Activated CD4-positive, alpha-beta T cell treated with anti-CD3 and anti-CD28 coated beads for 24 hours (primary cell): ENCODE measurements at regions not wholly inside any gene's neighbourhood (a gene's known extent, or its start where the extent isn't known, plus 50 kb on each side); places are given as distances from the start of the nearest gene placed in this dataset.

Experiments
- DNase-seq, 2 donors: peaks; one replicate each; pipeline ENCODE4 v3.0.0-alpha.2; 2020; ENCODE audit warnings: low read depth in 2 of 2

- DNase-seq = no peak
Observed at GRCh38 chr13:86937316-86937715, 733.9 kb upstream of the SLITRK5 start.

- no peak for DNase-seq
Observed at GRCh38 chr13:86945584-86945983, 725.6 kb upstream of the SLITRK5 start.

DNA sequence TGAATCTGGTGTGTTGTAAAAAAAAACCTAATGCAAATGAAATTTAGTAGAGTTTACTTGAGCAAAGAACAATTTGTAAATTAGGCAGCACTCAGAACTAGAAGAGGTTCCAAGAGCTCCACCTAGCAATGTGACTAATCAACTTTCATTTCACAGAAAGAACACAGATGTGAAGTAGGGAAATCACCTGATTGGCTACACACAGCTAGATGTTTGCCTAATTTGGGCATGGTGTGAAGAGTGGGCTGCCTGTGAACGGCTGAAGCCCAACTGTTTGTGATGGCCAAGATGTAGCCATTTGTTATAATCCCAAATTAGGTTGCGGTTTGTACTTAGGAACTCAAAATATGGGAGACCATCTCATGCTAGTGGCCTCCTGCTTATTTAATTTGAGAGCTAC is 724.4 kb upstream of the SLITRK5 start:
- no peak for DNase-seq

DNA sequence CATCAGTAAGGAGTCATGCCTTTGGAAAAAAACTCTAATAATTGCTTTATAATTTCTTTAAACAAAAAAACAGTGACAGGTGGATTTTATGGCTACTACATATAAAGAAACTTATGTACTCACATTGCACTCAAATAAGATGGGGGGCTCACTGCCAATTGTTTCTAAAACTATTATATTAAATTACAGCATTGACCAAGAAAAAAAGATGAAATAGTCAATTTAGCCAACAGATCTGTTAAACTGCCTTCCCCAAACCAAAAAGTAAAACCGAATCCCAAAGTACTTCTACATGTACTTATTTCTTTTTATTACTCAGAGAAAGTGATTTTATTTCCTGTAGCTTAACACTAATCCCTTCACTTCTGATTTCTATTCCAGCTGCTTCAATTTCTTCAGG is 716.8 kb upstream of the SLITRK5 start:
- DNase-seq = no peak

DNA sequence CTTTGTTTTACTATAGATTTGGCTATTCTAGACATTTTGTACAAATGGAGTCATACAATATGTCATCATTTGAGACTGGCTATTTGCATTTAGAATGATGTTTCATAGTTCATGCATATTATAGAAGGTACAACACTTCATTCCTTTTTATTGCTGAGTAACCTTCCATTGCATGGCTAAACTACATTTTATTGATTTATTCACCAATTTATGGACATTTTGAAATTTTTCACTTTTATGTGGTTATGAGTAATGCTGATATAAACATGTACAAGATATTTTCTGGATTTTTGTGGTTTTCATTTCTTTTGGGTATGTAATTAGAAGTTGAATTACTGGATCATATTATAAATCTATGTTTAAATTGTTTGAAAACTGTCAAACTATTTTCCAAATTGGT is 710.3 kb upstream of the SLITRK5 start:
- DNase-seq = no peak

- DNase-seq = no peak
Observed at GRCh38 chr13:86974251-86974994, 696.7 kb upstream of the SLITRK5 start.

GRCh38 chr13:86974995-86975328 is 696.2 kb upstream of the SLITRK5 start:
- no peak for DNase-seq

- no peak for DNase-seq
Observed at GRCh38 chr13:86976521-86977324, 694.4 kb upstream of the SLITRK5 start.

GRCh38 chr13:86986448-86986847 is 684.7 kb upstream of the SLITRK5 start:
- no peak for DNase-seq

- DNase-seq = no peak
Observed at GRCh38 chr13:86992251-86992650, 678.9 kb upstream of the SLITRK5 start.

DNA sequence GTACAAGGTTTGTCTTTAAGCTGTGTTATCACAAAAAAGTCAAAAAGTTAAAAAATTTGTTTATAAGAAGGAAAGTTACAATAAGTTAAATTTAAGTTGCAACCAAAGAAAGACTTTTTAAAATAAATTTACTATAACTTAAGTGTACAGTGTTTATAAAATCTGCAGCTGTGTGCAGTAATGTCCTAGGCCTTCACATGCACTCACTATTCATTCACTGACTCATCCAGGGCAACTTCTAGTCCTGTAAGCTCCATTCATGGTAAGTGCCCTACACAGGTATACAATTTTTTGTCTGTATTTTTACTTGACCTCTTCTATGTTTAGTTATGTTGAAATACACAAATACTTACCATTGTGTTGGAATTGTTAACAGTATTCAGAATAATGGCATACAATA is 667.9 kb upstream of the SLITRK5 start:
- no peak for DNase-seq

DNA sequence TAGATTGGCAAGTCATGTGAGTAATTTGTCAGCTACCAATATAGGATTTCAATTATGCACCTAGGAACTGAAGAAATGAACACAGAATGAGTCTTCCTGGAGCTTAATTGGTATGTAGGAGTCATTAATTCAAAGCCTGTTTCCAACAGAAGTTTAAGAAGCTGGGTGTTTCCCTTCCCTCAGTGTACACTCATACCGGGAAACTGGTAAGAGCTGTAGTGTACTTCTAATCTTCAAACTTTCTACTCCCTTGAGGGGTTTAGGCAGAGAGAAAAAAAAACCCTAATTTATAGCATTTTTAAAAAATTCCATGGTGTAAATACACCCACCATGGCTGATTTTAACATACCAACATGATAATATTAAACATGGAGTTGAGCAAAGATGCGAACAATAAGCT is 665.7 kb upstream of the SLITRK5 start:
- DNase-seq = no peak

GRCh38 chr13:87035526-87035925 is 635.6 kb upstream of the SLITRK5 start:
- DNase-seq = no peak

DNA sequence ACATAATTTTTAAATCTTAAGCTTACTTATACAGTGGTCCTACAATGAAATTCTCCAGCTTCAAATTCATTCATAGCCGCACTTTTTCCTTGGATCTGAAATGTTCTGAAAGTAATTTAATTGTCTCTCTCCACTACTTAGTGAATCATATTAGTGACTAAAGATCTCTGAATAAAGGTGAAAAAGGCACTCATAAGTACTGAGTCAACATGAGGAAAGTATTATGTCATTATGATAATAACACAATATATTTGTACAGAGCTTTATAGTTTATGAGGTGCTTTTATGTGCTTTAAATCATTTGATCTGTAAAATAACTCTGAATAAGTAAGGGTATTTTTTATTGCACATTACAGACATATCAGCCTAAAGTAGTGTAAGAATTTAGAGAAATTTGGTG is 628.2 kb upstream of the SLITRK5 start:
- no peak for DNase-seq

- DNase-seq = no peak
Observed at GRCh38 chr13:87052731-87053130, 618.4 kb upstream of the SLITRK5 start.

DNA sequence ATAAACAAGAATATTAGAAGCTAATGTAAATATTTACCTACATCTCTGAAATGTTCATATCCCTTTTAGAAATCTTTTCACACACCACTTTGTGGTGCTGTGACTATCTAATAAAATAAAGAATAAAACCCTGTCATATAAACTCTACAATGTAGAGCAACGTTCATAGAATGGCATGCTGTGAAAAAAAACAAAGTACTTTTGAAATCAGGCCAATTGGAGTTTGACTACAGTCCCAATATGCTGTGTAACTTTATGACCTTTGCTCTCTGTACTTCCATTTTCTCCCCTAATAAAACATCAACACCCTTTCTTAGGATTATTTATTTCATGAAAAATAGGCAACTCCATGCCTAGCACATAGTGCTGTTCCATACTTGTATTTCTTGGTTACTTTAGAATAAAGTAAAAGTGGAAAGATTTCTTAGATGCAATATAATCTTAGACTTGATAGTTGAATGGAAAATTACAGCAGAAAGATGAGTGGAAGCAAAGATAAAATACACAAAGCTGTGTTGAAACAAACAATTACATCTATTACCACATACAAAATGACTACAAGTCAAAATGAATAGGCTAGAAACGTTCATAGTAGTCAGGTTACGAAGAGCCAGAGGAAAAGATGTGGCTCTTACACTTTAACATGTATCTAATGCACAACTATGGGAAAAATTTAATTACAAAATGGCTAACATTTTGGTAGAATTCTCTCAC is 613.2 kb upstream of the SLITRK5 start:
- no peak for DNase-seq

DNA sequence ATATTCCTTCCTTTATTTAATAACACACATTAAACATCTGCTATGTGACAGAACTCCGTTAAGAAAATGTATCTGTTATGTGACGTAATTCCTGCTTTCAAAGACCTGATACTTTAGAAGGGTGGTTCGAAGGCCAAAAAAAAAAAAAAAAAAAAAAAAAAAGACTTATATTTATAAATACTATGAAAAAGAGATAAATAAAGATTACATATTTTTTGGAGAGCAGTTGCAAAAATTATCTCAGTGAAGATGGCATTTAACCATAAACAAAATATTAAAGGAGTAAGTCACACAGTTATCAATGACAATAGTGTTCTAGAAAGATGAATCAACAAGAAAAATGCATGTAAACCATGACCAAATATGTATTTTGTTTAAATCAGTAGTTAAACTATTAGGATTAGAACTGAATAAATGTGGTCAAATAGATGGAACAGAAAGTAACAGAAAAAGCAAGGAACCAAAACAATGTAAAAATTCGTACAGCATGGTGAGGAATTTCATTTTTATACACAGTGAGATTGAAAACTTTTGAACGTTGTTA is 612.3 kb upstream of the SLITRK5 start:
- no peak for DNase-seq

DNA sequence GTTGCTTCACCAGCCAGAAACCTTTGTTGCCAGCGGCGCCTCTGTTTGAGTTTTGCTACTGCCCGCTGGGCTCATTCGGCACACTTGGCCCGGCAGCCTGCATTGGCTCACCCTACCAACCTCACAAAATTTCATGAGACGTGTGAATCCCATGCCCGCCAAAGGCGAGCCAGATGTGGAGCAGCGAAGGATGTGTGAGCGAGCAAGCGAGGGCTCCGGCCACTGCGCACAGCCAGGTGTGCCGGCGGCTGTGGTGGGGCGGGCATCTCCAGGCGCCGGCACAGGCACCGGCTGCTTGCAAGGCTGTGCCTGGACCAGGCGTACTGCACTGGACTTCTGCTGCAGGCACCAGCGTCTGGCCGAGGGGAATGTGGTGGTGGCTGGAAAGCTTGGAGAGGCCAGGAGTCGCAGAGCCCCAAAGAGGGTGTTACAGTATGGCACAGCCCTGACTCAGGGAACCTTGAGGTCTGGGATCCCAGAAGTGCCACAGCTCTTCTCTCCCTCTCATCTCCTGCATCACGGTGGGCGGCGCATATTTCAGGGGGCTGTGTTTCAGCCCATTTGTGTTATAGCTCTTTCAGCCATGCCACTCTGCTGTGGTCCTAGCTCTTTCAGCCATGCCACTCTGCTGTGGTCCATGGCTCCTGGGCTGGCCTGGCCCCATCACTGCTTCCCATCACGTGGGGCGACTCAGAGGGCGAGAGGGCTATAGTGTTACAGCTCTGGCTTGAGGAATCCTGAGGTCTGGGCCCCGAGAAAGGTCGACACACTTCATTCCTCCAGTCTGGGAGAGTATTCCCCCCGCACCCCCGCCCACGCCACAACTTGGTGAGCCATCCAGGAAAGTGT is 592.0 kb upstream of the SLITRK5 start:
- DNase-seq = no peak

- no peak for DNase-seq
Observed at GRCh38 chr13:87080100-87080779, 590.9 kb upstream of the SLITRK5 start.

DNA sequence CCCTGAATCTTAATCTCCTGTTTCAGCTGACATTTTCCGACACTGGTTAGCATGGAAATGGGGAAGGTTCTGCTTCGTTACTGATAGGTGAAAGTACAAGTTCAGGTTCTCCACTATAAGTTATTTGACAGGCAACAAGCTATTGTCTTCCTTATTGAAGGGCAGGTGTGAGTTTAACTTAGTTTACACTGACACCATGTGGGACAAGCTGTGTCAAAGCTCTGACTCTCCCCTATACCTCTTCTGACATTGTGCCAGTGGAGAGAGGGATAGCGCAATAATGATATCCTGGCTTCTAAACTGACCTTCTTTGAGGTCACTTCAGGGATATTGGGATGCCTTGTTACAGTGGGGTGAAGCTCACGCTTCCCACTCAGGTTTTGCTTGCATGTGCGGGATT is 587.0 kb upstream of the SLITRK5 start:
- no peak for DNase-seq

- no peak for DNase-seq
Observed at GRCh38 chr13:87087741-87088140, 583.4 kb upstream of the SLITRK5 start.
